Fibroblast of skin of left biceps (primary cell): ENCODE measurements at regions not wholly inside any gene's neighbourhood (a gene's known extent, or its start where the extent isn't known, plus 50 kb on each side); places are given as distances from the start of the nearest gene placed in this dataset.

Experiments used
- DNase-seq, 2 experiments: peaks; one replicate each; pipeline ENCODE4 v3.0.0-alpha.2; 2013; ENCODE audit warnings: low read depth in 2 of 2

DNA sequence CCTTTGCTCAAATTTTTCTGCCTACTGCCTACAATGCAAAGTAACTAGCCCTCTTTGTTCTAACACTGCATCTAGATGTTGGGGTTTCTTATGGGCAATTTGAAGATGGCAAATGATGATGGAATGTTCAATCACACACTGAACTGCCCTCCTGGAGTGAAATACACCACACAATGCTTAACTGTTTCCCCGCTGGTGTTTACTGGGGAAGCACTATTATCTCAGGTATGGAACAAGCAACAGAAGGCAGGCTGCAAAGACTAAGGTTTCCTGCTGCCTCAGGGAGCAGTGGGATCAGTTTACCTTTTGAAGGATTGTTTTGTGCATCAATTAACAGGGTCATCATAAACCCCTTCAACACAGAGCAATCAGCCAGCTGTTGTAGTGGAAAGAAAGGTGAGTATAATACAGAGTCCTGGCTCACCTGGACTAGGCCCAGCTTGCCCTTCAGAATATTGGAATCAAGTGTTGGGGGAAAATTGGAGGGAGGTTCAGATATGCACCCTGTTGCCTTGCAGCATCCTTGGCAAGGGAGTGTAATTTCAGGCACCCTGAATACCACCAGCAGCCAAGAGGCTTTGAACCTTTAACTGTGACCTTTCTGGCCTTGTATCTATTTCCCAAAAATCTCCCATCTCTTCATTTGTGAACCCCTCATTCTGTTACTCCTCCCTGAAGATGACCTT, 105.4 kb upstream of the CDH11 start:
- no peak for DNase-seq

DNA sequence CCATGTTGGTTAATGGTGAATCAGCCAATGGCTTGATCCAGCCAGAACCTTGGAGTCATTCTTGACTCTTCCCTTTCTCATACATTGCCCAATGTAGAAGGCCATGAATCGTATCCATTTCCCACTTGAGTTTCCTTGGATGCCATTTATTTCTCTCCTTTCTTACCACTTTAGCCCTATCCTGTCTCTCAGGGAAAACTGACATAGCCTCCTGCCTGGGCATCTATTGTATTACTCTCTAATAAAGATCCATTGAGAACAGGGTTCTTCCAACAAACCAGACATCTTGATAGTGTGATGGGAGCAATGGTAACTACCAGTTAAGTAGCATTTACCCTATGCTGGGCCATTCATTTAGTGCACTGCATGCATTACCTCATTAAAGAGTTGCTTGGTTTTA, 104.2 kb upstream of the CDH11 start:
- DNase-seq, result no peak

DNA sequence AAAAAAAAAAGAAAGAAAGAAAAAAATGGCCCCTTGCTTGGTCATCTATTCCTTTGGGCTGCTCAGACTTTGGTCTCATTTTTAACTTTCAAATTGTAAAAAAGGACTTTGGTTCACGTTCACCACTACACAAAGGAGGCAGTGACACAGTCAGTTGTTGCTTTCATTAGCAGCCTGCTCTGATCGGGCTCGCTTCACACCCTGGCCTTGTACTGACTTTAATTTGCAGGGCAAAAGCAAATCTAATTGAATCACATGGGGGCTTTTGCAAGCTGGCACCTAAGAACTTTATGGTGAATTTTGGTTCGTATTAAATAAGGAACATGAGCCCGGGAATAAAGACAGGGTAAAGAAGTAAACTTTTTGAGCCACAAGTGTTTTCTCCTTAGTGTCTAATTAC, 103.6 kb upstream of the CDH11 start:
- no peak for DNase-seq

DNA sequence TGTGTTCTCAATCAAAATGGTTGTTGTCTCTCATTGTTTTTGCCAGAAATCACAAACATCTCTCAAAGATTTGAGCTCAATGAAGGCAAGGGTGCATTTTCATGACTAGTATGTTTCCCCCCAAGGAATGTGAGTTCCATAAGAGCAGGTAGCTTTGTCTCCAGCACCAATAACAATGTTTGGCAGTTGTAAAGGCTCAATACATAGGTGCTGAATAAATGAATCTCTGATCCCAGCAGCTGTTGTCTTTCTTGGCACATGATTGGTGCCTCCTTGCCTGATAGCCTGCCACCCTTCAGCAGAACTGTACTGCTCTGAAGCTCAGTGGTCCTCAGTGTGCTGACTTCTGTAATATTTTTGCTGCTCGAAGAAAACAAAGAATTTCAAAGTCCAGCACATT, 103.1 kb upstream of the CDH11 start:
- no peak for DNase-seq

DNA sequence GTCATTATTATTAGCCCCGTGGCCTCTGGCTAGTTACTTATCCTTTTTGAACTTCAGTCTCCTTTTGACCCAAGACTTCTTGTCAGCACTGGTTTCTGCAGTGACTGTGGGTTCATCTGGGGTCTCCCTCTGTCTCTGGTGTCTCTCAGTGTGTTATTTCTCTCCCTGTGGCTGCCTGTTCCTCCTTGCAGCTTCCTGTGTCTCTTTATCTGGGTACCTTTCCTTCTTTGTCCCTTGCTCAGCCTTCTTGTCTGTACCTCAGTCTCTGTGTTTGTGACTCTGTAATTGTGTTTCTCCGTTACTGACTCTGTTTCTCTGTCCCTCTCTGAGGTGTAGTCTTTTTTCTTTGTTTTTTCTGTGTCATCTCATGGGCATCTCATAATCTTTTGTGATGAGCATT, 102.6 kb upstream of the CDH11 start:
- no peak for DNase-seq

DNA sequence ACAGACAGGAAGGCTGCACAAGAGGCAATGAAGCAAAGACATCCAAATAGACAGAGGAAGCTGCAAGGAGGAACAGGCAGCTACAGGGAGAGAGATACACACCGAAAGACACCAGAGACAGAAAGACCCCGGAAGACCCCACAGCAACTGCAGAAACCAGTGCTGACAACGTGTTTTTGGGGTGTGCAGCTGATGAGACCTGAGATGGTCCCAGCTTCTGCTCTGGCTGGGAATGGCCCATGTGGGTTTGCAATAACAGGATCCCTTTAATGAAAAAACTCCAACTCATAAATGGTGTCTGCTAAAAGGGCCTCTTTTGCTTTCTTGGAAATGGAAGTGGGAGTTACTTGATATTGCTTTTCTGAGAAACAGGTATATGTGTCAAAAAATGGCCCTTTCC, 101.5 kb upstream of the CDH11 start:
- no peak for DNase-seq

DNA sequence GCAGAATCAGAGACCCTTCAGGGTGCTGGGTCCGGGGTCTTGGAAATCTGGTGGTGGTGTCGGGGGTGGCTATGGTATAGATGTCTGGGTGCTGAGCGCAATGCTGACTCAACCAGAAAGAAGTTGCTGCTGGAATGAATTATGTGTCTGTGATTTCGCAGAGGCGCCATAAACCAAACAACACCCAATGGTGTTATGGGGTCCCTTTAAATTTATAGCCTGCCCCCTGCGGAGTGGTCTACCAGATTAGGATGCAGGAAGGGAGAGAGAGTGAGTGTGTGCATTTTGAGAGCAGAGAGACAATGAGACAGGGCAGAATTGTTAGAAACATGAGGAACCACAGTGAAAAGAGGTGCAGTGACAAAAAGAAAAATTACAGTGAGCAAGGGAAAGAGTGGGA, 100.7 kb upstream of the CDH11 start:
- peak; percentile 42 to 55 for DNase-seq

DNA sequence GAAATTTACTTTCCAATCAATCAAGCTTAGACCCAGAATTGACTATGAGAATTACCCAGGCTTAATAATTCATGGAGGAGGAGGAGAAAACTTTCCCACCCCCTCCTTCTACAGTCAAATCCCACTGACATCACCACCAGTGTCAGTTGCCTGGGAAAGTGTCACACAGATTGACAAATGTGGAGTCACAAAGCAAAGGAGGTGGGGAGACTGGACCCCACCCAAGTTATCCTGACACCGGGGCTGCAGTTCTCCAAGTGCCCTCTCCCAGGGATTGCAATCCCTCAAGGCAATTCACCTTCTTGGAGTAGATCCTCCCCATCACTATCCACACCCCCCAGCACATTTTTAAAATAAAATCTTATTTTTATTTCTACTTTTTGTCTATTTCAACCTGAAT, 100.2 kb upstream of the CDH11 start:
- DNase-seq, result no peak

DNA sequence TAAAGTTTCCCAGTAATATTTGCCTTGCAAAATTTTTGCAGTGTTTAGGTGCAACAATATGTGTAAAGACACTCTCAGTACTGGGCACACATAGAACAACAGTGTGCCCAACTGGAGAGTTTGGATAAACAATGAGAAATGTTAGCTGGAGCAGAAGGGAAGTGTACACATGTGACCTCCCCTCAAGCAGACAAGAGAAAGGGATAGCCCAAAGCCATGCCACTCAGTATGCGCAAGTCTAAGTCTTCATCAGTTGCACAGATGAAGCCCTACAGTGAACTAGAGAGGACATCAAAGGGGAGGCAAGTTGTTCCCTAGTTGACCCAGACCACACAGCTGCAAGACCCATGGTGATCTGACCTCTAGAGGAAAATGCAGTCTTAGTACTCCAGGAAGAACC, 97.9 kb upstream of the CDH11 start:
- DNase-seq, result no peak

DNA sequence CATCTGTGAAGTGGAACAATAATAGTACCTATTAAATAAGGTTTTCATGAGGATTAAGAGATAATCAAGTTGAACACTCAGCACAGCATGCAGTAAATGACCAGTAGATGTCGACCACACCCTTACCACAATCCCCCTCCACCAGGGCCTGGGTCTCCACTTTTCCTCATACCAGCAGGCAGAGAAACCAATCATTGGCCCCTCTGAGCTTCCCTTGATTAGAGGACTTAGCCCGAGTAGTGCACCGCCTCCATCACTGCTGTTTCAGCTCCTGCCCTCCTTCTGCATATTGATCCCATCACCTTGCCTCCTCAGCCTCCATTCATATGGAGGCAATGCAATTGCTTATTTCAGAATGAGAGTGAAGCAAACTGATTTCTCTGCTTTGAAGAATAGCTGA, 96.5 kb upstream of the CDH11 start:
- DNase-seq, result no peak

DNA sequence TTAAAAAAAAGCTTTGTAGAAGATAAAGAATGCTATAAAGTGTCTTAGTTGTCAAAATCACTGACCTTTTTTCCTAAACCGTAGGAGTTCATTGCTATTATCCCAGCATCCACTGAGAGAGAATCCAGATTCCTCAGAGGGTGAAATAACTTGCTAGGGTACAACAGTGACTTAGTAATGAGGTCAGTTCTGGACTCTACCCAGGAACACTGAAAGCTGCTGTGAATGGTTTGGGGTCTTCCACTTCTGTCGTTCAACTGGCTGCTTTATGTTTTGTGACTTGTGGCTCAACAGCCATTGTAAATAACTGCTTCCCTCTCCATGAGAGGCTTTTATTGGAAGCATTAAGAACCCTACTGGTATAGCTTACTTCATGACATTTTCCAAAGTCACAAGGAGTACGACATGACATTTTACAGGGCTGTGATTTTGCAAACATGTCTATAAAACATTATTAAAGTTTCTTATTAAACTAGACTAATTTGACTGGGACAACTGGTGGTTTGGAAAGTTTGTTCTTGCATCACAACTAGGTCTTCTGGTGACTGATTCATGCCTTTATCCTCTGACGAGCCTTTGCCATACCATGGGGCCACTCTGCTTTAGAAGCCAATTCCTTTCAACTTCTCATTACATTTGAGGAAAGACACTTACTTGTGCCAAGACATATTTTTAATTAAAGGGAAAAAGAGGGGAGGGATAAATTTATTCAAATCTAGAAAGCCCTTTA, 92.2 kb upstream of the CDH11 start:
- DNase-seq, result no peak

DNA sequence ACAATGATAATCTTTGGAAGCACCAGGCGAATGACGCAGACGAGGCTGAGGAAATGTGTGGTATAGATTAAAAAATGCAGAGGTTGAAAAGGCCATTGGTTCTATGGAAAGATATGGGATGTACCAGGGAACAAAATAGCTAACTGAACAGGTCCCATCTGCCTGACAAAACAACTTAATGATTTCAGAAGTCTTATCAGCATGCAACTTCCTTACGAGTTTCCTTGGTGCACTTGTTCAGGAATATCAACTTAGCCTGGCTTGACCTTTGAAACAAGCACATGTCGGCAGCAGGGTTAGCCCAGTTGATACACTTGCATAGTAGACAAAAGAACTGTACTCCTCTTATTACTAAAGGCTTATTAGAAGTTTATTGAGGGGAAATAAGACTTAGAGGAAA, 90.9 kb upstream of the CDH11 start:
- DNase-seq, result no peak

DNA sequence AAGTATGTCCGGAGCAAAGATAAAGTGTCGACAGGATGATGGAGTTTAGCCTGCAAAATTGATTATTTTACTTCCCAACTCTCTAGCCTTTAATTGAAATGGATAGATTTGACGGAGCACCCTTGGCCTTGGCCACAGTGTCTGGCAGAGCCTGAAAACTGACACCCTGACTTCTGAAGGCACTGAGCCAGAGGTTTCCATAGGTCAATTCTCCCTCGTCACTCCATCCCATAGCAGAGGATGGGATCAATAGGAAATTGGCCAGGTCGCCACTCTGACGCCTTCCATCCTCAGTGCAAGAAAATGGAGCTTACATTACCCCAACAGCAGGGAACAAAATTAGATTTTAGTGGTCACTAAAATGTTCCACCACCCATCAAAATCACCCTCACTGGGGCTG, 90.4 kb upstream of the CDH11 start:
- no peak for DNase-seq

DNA sequence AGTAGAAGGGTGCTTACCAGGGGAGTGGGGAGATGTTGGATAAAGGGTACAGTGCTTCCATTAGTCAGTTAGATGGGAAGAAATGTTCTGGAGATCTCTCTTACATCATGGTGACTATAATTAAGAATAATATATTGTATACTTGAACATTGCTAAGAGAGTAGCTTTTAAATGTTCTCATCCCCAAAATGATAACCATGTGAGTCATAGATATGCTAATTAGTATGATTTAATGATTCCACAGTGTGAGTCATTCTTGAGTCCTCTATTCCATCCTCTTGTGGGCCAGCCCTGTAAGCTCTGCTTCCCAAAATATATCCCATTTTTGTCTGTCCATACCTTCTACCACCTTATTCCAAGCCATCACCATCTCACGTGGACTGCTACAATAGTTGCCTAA, 80.6 kb upstream of the CDH11 start:
- DNase-seq, result peak in 1 of 2 experiments; percentile 29

DNA sequence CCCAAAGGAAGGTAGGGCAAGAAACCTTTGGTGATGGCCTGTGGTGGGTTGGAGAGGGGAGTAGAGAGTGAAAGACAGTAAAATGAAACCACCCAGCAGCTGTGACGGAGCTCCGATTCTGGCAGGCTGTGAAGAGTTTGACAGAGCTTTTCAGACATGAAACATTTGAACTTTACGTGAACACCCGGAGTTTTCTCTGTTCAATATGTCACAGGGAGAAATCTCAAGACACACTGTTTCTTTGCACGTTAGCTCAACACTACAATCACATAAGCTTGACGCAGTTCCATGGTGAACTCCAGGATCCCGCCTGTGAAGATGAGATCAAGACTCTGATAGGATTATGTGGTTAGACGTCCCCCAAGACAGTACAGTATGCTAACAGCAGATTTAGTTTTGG, 79.6 kb upstream of the CDH11 start:
- peak in 1 of 2 experiments; percentile 13 for DNase-seq

DNA sequence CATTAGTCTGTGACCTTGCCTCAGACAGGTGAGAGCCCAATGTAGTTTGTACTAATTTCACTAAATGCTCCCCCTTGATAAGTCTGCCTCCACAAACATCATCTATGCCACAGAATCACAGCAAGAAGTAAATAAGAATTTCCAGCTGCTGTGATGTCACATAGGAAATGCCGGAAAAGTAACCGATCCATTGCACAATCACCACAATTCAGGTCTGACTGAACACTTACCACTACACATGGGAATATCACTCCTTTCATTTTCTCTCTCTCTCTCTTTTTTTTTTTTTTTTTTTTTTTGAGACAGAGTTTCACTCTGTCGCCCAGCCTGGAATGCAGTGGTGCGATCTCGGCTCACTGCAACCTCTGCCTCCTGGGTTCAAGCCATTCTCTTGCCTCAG, 79.0 kb upstream of the CDH11 start:
- DNase-seq, result no peak

DNA sequence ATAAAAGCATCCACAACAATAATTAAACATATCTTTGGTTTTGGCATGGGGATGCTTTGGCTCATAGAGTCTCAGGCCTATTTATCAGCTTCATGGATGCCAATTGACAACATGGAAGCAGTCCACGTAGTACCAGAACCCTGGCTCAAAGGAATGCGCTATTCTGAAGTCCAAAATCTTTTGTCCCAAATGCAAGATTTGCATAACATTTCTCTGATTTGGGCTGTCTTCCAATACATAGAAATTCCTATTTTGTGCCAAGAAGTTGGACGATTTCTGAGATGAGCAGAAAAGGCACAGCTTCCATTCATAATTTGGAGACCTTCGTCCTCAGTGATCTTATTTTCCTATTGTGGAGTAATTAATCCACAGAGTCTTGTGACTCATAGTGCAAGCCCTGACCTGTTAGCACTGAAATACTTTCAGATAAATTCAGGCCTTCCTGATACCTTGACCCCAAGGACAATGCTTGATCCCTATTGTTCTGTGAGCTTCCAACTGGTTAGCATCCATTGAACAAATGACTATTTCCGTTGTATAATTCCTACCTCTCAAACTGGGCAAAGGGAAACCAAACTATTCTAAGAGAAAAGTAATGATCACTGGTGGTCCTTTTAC, 78.4 kb upstream of the CDH11 start:
- DNase-seq, result no peak

DNA sequence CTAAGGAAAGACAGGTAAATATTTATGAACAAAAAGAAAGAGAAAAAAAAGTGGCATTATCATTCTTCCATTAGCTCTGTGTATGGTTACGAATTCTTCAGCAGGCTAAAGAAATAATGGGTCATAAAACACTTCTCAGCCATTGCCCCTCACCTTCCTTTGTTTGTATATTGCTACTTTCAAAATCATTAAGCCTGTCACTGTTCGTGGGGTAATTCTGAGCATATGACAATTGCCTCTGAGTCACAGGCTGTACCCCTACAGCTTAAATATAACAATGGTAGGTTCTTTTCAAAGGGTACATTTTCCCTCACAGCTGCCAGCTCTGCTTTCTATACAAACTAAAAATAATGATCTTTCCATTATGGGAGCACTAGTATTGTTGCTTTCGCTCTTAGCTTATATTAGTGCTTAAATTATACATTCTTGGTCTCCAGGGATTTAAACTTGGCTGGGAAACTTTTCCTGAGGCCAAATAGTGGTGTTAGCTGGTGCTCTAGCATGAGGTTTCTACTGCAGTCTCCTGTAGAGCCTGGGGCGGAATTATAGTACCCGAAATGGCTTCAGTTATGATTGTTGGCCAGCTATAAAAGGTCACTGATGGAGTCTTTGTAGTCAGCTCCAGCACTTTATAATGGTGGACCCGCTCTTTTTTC, 74.7 kb upstream of the CDH11 start:
- no peak for DNase-seq

DNA sequence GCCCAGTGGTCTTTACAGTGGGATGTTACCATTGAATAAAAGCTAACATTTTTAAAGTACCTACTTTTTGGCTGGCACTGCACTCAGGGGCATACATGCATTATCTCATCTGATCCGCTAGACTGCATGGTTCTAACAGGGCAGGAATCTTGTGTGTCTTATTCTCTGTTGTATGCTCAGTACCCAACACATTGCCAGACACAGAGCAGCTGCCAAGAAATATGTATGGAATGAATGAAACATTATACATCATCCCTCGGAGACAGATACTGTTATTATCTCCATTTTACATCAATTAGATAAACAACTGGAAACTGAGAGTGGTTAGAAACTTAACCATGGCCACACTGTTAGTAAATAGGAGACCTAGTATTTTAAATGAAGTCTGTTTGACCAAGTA, 74.1 kb upstream of the CDH11 start:
- peak in 1 of 2 experiments; percentile 13 for DNase-seq

DNA sequence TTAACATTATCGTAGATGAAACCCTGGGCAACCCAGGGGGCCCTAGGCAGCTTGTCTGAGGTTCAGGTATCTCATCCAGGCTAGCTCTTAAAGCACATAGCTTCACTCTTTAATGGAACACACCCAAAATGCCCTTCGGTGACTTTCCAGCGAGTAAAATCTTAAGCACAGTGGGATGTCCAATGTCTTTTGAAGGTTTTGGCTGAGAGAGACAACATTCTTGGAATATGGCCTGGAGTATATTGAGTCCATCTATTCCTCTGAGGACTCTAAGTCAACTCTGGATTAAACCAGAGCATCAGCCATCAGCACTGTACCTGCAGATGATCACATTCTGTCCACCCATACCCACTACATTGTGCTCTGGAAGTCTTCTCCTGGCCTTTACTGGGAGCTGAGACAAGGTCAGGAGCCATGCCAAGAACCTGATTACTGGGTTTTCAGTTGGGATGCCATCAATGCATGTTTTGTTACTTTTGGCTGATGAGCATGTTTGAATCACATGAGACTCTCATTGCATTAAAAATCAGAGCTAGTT, 63.4 kb upstream of the CDH11 start:
- no peak for DNase-seq

DNA sequence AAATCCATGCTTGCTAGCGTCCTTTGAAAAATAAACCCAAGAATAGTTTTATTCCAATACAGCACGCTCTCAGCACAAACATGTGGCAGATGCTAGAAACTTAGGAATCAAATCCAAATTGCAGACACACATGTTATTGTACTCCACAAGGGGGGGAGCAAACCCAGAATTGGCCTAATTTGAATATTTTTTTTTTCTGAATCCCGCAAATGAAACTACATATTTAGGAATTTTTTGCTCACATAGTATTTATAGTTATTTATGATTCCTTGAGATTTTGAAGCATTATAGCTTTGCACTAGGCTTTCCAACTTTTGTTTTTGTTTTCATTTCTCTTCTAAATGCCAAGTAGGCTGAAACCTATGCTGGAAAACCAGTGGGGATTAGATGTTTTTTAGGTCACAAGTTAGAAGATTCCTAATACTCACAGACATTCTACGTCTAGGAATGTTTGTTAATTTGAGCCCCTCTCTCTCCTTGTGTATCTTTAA, 59.3 kb upstream of the CDH11 start:
- DNase-seq, result peak in 1 of 2 experiments; percentile 37

DNA sequence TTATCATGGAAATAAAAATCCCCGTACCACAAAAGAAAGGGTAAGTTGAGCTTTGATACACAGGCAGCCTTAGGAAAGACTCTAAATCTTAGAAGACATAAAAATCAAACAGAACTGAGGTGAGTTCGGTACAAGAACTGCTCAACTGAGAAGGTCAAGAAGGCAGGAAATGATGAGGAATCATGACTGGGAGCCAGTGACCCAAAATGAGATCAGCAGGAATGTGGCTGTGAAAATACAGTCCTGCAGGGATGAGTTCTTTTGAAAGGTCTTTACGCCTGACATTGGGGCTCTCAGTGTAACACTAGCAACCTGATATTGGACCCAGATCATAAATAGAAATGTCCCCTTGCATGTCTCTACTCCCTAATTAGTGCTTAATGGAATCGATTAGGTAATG, 56.3 kb upstream of the CDH11 start:
- DNase-seq, result no peak
